A673 (cell line): ENCODE measurements at regions not wholly inside any gene's neighbourhood (a gene's known extent, or its start where the extent isn't known, plus 50 kb on each side); places are given as distances from the start of the nearest gene placed in this dataset.

Experiments
- BruUV-seq: library from RNA; stranded (reverse); fragments of 400-500 nt; replicated peaks from 2 replicates; lab custom pipeline; 2021; lab: Mats Ljungman, UMichigan
- CTCF ChIA-PET: fragments of 300-600 bp; sonication (Branson Sonifier 250); formaldehyde crosslinking; loops from one replicate; lab custom pipeline; 2022; ENCODE audit warnings: antibody characterized with exemption; lab: Charles Lee
- POLR2A ChIA-PET: fragments of 300-600 bp; sonication (Branson Sonifier 250); formaldehyde crosslinking; loops from one replicate; lab custom pipeline; 2022; ENCODE audit warnings: antibody characterized with exemption; ENCODE audit not compliant: low non-redundant PET; lab: Charles Lee
- DNase-seq: peaks from one replicate; pipeline ENCODE4 v3.0.0-alpha.2; 2015; ENCODE audit warnings: low spot score
- H3K27ac ChIP-seq: fragments of 200-600 bp; sonication (generic); 2 replicates; pipeline ENCODE4 v1.5.1; 2016; ENCODE audit warnings: mixed run types, low read depth, mild to moderate bottlenecking, mixed read lengths, antibody characterized with exemption, low read length; ENCODE audit not compliant: poor library complexity, severe bottlenecking
- H3K27me3 ChIP-seq: fragments of 200-600 bp; sonication (generic); replicated peaks from 2 replicates; pipeline ENCODE4 v1.6.1; 2017; ENCODE audit warnings: mixed run types, low read depth, mild to moderate bottlenecking, mixed read lengths, antibody characterized with exemption, low read length; ENCODE audit not compliant: insufficient read depth, poor library complexity
- H3K36me3 ChIP-seq: fragments of 200-600 bp; sonication (generic); 2 replicates; pipeline ENCODE4 v1.6.1; 2016; ENCODE audit warnings: mixed run types, mild to moderate bottlenecking, mixed read lengths, antibody characterized with exemption, low read length; ENCODE audit not compliant: insufficient read depth, poor library complexity, severe bottlenecking
- H3K4me1 ChIP-seq: fragments of 200-600 bp; sonication (generic); 2 replicates; pipeline ENCODE4 v1.6.1; 2017; ENCODE audit warnings: mixed run types, mild to moderate bottlenecking, mixed read lengths, antibody characterized with exemption, low read length; ENCODE audit not compliant: insufficient read depth, poor library complexity, severe bottlenecking
- H3K4me3 ChIP-seq: fragments of 200-600 bp; sonication (generic); 2 replicates; pipeline ENCODE4 v1.5.1; 2016; ENCODE audit warnings: low read depth, mixed run types, mild to moderate bottlenecking, mixed read lengths, low read length; ENCODE audit not compliant: poor library complexity, severe bottlenecking
- H3K9me3 ChIP-seq: fragments of 200-600 bp; sonication (generic); 2 replicates; pipeline ENCODE4 v1.6.1; 2016; ENCODE audit warnings: mixed run types, low read depth, mild to moderate bottlenecking, mixed read lengths, antibody characterized with exemption, low read length; ENCODE audit not compliant: poor library complexity, severe bottlenecking
- EZH2 ChIP-seq: fragments of 200-600 bp; sonication (generic); IDR thresholded peaks from 2 replicates; pipeline ENCODE4 v1.6.1; 2017; ENCODE audit warnings: borderline replicate concordance, low read depth, mild to moderate bottlenecking, mixed read lengths, antibody characterized with exemption, low read length; ENCODE audit not compliant: poor library complexity, severe bottlenecking
- intact Hi-C: fragments of 100-400 bp; cut with micrococcal nuclease; formaldehyde crosslinking; loops from one replicate; pipeline ENCODE4 v1.10.0; 2022; ENCODE audit not compliant: unreplicated experiment
- TF ChIP-seq, protein P1 (sequence below): fragments of 300-800, 200-600 bp; sonication (generic); conservative IDR thresholded peaks from 2 replicates; pipeline ENCODE4 v1.5.1; 2017; ENCODE audit warnings: low read depth, mild to moderate bottlenecking, antibody characterized with exemption, low read length, moderate library complexity, mixed read lengths

DNA sequence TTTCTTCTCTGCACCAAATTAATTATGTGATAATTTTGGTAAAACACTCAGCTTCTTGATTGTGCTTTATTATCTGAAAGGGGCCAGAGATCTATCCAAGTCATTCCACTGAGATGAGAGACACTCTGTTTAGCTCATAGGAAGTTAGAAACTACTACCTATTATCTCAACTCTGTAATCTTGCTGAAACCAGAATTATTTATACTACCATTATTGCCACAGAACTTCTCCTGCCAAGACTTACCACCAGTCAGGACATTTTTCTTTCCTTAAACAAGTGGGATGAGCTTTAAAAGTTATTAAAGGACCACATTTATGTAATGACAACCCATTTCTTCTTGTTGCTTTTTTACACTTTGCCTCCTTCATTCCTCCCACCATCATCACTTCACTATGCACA is 855.6 kb upstream of the PIK3C3 start:
- TF ChIP-seq EZH2: no peak
- TF ChIP-seq, protein P1, sequence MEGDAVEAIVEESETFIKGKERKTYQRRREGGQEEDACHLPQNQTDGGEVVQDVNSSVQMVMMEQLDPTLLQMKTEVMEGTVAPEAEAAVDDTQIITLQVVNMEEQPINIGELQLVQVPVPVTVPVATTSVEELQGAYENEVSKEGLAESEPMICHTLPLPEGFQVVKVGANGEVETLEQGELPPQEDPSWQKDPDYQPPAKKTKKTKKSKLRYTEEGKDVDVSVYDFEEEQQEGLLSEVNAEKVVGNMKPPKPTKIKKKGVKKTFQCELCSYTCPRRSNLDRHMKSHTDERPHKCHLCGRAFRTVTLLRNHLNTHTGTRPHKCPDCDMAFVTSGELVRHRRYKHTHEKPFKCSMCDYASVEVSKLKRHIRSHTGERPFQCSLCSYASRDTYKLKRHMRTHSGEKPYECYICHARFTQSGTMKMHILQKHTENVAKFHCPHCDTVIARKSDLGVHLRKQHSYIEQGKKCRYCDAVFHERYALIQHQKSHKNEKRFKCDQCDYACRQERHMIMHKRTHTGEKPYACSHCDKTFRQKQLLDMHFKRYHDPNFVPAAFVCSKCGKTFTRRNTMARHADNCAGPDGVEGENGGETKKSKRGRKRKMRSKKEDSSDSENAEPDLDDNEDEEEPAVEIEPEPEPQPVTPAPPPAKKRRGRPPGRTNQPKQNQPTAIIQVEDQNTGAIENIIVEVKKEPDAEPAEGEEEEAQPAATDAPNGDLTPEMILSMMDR: no peak
- Histone ChIP-seq H3K27me3 (no peaks in the 10 kb centered on the region), H3K36me3 (no peaks in the 10 kb centered on the region), H3K4me3 (no peak overlapping the region), H3K27ac (no peak overlapping the region), H3K4me1 (no peaks in the 10 kb centered on the region), H3K9me3 (peaks cover 6% of the 10 kb centered on the region)
- BruUV-seq: no TSS peak
- ChIA-PET POLR2A (no interaction called here), CTCF (no interaction called here)
- intact Hi-C loops: no loop called here
- no peak for DNase-seq

- BruUV-seq: no TSS peak
- ChIA-PET POLR2A (no interaction called here), CTCF (no interaction called here)
- no peaks in the 10 kb centered on the region for H3K9me3 ChIP-seq
- H3K36me3 ChIP-seq: no peaks in the 10 kb centered on the region
- no peak overlapping the region for H3K27ac ChIP-seq
- H3K27me3 ChIP-seq: no peaks in the 10 kb centered on the region
- no peaks in the 10 kb centered on the region for H3K4me1 ChIP-seq
- intact Hi-C loops: no loop called here
- H3K4me3 ChIP-seq: no peak overlapping the region
- no peak for TF ChIP-seq EZH2
- TF ChIP-seq, protein P1: no peak
- DNase-seq: no peak
Observed at GRCh38 chr18:41096504-41096903, 858.5 kb upstream of the PIK3C3 start.

DNA sequence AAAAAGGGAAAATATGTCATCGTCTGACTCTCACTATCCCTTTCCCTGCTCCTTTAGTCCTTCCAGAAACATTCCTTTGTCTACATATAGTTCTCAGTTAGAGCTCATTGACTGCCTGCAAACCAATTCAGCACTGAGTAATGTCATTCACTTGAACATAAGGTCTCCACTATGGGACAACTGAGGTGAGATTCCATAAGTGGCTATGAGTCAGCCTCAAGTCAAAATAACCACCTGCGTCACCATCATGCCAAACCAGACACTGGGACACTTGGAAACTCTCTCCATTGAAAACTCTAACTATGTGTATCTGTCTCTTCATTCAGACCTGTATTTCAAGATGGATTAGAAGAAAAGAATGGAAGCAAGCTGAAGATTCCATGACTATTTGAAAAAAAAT is 878.0 kb upstream of the PIK3C3 start:
- Histone ChIP-seq H3K4me1 (no peaks in the 10 kb centered on the region), H3K27me3 (no peaks in the 10 kb centered on the region), H3K36me3 (no peaks in the 10 kb centered on the region), H3K27ac (no peak overlapping the region), H3K9me3 (no peaks in the 10 kb centered on the region), H3K4me3 (no peak overlapping the region)
- TF ChIP-seq, protein P1: no peak
- no peak for TF ChIP-seq EZH2
- no TSS peak for BruUV-seq
- no peak for DNase-seq
- POLR2A ChIA-PET: no interaction called here
- CTCF ChIA-PET: no interaction called here
- intact Hi-C loops: no loop called here
